HG03135 (cell line): ENCODE measurements at regions not wholly inside any gene's neighbourhood (a gene's known extent, or its start where the extent isn't known, plus 50 kb on each side); places are given as distances from the start of the nearest gene placed in this dataset.

Experiments
- ATAC-seq: cut with Tn5 transposase; IDR thresholded peaks from one replicate; pipeline ENCODE4 v1.9.1; 2021; ENCODE audit warnings: mild to moderate bottlenecking, moderate library complexity; ENCODE audit not compliant: unreplicated experiment

- no peak for ATAC-seq
These were observed 368.2 kb upstream of the SMIM30 start for GRCh38 chr7:113486548-113486947.

DNA sequence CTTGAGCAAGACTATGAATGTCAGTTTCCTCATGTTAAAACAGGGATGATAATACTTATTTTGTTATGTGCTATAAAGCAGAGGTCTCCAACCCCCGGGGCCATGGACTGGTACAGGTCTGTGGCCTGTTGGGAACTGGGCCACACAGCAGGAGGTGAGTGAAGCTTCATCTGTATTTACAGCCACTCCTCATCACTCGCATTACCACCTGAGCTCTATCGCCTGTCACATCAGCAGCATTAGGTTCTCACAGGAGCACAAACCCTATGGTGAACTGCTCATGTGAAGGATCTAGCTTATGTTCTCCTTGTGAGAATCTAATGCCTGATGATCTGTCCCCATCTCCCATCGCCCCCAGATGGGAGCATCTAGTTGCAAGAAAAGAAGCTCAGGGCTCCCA, 365.3 kb upstream of the SMIM30 start:
- no peak for ATAC-seq

- ATAC-seq: no peak
These were observed 362.2 kb upstream of the SMIM30 start for GRCh38 chr7:113480537-113480936.

DNA sequence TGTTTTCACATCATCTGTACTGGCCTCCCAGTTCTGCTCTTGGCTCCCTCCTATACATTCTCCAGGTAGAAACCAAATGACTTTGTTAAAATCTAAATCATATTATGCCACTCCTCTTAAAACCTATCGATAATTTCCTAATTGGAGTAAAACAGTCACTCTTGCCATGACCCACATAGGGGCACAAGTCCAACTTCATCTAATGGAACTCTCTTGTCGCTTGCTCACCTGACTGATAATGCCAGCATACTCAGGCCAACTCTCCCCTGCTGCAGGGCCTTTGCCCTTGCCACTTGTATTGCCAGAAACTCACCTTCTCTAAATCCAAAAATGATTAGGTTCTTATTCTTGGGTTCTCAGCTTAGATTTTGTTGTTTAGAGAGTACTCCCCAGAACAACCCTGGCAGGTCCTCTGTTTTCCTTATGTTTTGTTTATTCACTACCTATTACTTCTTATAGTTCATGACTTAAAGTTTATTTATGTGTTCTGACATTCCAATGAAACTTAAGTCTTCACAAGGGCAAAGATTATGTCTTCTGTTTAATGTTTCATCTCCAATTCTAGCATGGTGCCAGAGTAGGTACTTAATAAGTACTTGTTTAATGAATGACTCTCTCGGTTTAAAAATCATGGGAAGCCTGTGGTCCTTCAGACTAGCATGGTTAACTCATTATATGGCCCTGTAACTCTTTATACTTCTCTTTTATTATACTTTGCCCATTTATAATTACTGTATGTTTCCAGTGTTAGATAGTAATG, 345.9 kb upstream of the SMIM30 start:
- no peak for ATAC-seq

DNA sequence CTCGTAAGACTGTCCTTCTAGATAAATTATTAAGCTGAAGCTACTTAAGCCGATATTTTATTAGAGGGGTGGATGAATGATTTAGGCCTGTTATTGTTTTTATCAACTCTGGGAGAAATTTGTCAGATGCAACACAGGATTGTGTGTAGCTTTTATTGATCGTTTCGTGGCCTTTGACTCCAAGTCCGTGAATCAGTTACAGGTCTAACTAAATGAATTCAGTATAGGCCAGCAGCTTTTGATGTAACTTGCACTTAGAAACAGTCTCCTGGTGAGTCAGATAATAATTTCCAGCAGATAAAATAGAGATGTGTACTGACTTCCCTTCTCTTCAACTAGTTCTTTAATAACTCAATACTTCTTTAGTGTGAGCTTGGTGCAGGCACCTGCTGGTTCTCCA, 341.7 kb upstream of the SMIM30 start:
- no peak for ATAC-seq

DNA sequence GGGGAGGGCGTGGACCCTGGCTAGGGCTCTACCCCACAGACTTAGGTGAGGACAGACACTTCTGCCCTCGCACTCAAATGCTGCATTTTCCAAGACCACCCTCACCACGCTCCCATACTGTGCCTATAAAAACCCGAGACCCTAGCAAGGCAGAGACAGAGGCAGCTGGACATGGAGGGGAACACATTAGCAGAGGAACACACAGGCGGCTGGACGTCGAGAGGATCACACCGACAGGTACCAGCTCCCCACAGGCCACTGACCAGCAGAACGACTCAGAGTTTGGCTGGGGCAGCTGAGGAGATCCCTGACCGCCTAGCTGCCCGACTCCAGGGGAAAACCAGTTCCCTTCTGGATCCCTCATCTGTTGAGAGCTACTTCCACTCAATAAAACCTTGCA, 338.2 kb upstream of the SMIM30 start:
- ATAC-seq: no peak

DNA sequence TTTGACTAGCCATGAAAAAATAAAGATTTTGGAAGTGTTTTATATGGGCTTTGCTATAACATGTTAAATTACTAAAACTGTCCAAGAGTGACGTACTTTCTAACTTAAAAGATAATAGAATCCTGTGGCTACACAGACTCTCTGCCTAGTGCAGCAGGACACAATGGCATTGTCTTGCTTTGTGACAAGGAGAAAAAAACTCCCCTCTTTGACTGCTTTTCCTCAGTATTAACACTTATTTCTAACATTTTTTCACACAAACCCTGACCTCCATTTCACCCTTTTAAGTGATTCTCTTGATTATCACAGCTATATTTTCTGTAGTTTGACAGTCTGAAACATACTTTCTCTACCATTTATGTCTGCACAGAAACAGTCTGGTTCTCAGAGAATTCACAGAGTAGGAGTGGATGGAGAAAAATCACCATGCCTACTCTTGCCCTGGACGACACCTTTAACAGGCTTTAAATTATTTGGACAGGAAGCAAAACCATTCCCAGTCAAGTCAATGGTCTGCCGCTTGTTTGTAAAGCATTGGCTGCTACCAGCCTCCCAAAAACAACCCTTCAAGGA, 336.3 kb upstream of the SMIM30 start:
- no peak for ATAC-seq

- ATAC-seq: no peak
These were observed 333.9 kb upstream of the SMIM30 start for GRCh38 chr7:113452245-113452644.

DNA sequence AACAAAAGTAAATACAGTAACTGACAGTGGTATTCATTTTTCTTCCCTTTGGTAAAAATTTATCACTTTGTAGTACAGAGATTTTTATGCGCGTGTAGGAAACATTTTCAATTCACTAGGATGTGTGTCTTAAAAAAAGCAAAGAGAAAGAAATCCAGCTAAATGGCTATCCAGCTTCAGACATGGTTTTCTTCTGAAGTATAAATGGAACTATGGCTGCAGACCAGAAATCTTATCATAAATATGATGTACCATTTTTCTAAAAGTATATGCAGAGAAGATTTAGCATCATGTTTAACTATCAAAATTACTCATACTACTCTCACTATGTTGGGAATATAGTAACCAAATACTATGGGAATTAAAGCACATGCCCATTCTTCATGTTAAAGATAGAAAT, 328.4 kb upstream of the SMIM30 start:
- no peak for ATAC-seq

DNA sequence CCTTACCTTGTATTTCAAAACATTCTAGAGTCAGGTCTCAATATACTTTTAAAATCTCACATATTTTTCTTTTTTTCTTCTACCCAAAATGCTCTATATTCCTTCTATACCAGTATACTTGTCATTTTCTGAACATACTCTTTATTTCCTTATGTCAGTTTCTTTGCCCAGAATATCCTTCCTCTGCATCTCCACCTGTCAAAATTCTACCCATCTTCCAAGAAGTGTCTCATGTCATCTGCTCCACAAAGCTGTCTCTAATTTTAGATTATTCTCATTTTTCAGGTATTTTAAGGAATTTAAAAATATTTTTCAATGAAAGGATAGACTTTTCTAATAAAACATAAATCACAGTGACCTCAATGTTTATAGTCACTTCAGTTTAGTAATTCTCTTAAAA, 328.0 kb upstream of the SMIM30 start:
- ATAC-seq: no peak

- no peak for ATAC-seq
These were observed 325.9 kb upstream of the SMIM30 start for GRCh38 chr7:113444261-113444660.

DNA sequence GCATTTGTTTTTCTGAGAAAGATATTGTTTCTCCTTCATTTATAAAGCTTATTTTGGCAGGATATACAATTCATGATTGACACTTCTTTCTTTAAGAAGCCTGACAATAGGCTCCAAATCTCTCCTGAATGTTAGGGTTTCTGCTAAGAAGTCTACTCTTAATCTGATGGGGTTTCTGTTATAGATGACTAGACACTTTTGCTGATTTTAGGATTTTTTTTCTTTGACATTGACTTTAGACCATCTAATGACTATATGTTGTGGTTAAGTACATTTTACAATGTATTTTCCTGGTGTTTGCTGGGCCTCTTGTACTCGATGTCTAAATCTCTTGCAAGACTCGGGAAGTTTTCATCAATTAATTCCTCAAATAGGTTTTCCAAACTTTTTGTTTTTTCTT, 321.8 kb upstream of the SMIM30 start:
- ATAC-seq: no peak

- ATAC-seq: no peak
These were observed 313.1 kb upstream of the SMIM30 start for GRCh38 chr7:113431406-113431805.

DNA sequence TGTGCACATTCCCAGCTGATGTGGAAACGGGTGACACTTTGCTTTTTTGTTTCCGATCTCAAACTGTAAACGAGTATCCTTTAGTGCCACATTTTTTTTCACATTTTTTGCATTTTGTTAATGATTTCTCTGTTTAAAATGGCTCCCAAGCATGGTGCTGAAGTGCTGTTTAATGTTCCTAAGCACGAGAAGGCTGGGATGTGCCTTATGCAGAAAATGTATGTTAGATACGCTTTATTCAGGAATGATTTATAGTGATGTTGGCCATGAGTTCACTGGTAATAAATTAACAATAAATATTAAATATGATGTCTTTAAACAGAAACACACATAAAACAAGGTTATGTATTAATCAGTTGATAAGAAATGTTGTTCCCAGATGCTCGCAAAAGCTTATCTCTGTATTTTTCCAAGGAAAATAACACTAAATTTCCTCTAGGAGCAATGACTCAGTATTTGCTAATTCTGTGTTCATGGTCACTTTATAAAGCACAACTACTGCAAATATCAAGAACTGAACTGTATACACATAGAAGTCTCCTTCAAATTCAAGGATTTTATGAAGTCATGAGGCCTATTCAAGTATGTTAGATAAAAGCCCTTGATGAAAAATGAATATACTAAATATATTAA, 305.9 kb upstream of the SMIM30 start:
- ATAC-seq: no peak

DNA sequence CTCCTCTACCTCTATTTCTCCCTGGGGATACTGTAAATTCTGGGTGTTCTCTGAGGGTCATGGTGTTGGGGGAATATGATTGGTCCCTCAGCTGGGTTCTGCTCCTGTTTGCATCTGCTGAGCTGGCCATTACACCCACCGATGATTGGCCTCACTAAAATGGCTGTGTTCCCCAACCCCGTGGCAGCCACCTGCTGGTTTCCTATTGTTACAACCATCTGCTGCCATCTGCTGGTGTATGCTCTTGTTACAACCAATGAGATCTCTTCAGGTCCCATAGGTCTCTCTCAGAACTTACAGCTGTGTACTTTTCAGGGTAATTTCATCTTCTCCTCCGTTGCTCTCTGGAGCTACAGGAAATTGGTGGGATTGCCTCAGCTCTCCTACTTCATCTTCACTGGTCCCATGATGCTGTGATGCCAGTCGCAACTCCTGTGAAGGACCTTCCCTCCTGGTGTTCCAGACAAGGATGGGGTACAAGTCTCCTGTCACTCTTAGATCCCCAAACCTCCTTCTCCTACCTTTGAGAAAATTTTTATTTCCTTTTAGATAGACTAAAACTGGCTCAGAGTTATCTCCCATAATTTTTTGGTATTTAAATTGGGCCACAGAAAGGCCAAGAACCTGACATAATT, 303.5 kb upstream of the SMIM30 start:
- ATAC-seq: peak; percentile 100

- ATAC-seq: no peak
These were observed 296.2 kb upstream of the SMIM30 start for GRCh38 chr7:113414401-113415035.

DNA sequence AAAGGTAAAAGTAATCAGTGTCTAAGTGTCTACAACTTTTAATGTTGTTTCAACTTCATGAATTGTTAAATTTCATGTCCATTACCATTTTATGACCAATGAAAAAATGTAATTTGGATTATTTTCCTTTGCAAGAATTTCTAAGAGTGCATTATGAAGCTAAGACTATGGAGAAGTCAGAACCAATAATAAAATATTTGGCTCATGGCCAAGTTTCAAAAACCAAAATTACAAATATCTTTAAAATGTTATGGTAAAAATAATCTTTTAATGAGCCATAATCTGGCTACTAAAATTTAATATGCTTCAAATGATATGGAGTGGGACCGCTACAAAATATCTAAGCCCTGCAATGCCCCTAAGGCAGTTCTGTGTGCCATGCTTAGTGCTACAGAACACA, 294.1 kb upstream of the SMIM30 start:
- ATAC-seq: no peak

- no peak for ATAC-seq
These were observed 292.4 kb upstream of the SMIM30 start for GRCh38 chr7:113410796-113411195.

GRCh38 chr7:113408999-113409398, 290.6 kb upstream of the SMIM30 start:
- no peak for ATAC-seq

DNA sequence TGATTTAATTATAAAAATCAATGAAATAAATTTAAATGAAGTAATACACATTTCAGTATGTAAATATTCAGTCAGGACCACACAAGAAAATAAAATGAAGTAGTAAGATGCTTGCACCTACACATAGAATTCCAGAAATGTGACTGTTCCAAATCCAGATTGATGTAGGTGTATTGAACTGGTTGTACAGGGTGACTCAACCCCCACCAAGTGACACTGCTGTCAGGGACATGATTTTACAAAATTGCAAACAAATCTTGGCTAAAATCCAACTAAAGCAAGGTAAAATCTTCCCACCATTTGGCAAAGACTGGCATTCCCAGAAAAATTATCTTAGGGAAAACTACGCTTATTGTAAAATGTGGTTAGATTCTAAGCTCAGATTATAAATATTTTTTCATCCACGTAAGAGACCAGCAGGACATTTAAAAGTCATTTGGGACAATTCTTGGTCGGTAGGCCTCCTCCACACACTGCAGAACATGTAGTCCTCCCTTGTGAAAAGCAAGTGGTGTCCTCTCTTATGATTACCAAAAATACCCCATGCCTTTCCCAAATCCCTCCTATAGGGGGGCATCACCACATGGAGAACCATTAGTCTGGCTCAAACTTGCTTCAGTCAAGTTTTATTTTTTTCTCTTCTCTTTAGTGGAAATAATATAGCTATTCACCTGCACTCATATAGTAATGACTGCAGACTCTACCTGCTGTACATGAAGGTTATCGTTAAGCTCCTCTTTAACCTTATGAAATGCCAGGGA, 287.1 kb upstream of the SMIM30 start:
- ATAC-seq: no peak

DNA sequence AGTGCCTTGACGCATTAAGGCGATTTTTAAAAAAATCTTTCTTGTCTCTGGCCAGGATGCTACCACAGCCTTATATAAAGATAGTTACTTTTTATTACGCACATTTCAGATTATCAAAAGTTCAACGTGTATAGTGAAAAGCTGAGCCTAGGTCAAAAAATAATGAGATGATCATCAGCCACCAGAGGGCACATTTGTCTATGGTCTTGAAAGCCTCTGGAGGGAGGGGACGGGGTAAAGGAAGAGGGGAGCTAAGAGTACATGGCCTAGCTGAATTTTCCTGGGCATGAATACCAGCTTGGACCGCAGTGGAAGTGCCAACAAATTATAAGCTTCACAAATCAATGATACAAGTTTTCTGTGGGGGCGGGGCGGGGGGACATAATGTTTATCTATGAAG, 285.9 kb upstream of the SMIM30 start:
- no peak for ATAC-seq
